ENCODE measurements at regions not wholly inside any gene's neighbourhood (a gene's known extent, or its start where the extent isn't known, plus 50 kb on each side); places are given as distances from the start of the nearest gene placed in this dataset.

DNA sequence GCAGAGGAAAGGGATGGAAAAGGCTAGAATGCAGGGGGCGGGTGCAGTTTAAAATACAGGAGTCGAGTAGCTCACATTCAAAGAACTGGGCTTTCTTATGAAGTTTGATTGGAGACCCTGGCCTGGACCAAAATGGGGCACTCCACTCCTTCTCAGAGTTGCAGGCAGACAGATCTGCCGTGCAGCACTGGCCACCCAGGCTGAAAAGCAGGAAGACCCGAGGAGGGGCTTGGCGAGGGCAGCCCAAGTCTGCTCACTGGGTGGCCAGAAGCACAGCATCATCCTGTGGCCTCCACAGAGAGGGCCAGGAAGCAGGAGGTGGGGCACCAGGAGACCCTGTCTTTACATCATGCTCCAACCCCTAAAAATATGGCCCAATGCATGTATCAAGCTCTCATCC is 109.1 kb upstream of the BCL2L14 start:
- DNase-seq (ENCODE audit: insufficient read length, low spot score) (no peak), FAIRE-seq (no peak)
- TF ChIP-seq POLR2AphosphoS5 (IDR thresholded peaks at IDR 0.05; ENCODE audit: low read depth, low read length) (no peak), PAX5 (IDR thresholded peaks at IDR 0.05; ENCODE audit: insufficient read depth, low read length, severe bottlenecking) (no peak), POU2F2 (IDR thresholded peaks at IDR 0.05; ENCODE audit: low read depth, low read length) (no peak), TAF1 (IDR thresholded peaks at IDR 0.05; ENCODE audit: low read depth, low read length) (no peak), SPI1 (IDR thresholded peaks at IDR 0.05; ENCODE audit: low read depth, low read length) (no peak), POLR2A (IDR thresholded peaks at IDR 0.05; ENCODE audit: low read depth, low read length) (no peak)

- TF ChIP-seq POLR2A (IDR thresholded peaks at IDR 0.05; ENCODE audit: low read depth, low read length) (no peak), SPI1 (IDR thresholded peaks at IDR 0.05; ENCODE audit: low read depth, low read length) (0 out of 2 replicates have a peak, but pooled peaks have one; percentile 19), POLR2AphosphoS5 (IDR thresholded peaks at IDR 0.05; ENCODE audit: low read depth, low read length) (no peak), PAX5 (IDR thresholded peaks at IDR 0.05; ENCODE audit: insufficient read depth, low read length, severe bottlenecking) (no peak), POU2F2 (IDR thresholded peaks at IDR 0.05; ENCODE audit: low read depth, low read length) (no peak), TAF1 (IDR thresholded peaks at IDR 0.05; ENCODE audit: low read depth, low read length) (no peak)
- FAIRE-seq: no peak
- DNase-seq (ENCODE audit: insufficient read length, low spot score): no peak
Measured at GRCh38 chr12:11962860-11963259, 107.9 kb upstream of the BCL2L14 start.

DNA sequence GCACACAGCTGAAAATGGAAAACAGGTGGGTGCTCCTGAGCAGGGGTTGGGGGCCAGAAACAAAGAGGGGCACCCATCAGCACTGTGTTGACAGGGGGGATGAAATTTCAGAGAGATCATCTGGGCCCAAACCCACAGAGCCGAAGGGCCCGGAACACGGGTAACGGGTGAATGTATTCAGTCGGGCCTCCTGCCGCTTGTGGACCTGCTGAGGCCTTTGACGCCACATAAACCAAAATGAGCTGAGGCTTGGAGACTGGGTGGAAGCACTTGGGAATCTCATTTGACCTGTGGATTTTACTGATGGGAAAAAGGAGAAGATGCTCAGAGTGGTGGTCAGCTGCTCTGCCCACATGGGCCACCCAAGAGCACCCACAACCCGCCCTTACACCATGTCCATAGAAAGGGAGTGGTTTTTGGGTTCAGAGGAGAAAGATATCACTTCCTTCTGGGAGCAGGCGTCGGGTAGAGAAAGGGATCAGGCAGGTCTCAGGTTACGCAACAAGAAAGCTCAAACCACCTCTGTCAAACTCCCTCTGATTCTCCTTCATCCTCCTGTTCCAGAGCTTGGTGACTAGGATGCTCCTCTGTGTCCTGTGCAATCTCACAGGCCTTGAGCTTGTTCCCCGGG is 106.8 kb upstream of the BCL2L14 start:
- FAIRE-seq (no peak), DNase-seq (ENCODE audit: insufficient read length, low spot score) (no peak)
- no peak for TF ChIP-seq POLR2AphosphoS5 (IDR thresholded peaks at IDR 0.05; ENCODE audit: low read depth, low read length)
- no peak for TF ChIP-seq TAF1 (IDR thresholded peaks at IDR 0.05; ENCODE audit: low read depth, low read length)
- no peak for TF ChIP-seq POLR2A (IDR thresholded peaks at IDR 0.05; ENCODE audit: low read depth, low read length)

DNA sequence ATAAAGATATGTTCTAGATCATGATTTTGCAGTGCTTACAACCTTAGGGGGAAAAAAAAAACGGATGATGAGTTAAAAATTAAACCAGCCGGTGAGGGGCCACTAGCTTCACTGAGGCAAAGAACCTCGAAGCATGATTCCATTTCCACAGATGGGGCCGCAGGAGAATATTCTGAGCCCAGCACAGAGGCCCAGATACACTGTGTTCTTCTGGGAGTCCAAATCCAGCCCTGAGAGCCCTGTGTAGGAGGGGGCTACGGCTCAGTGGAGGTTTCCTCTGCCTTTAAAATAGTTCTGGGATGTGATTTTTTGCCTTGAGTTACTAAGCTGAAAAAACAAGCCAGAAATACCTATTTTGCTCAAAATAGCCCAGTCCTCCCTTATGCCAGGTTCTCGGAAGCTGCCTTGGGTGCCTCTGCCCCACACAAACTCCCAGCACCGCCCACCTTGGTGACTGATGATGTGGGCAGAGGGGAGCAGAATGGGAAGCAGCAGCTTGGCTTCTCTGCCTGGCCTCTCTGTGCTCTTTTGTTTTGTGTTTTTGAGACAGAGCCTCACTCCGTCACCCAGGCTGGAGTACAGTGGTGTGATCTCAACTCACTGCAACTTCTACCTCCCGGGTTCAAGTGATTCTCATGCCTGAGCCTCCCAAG is 105.4 kb upstream of the BCL2L14 start:
- DNase-seq (ENCODE audit: insufficient read length, low spot score): no peak
- no peak for FAIRE-seq
- TF ChIP-seq POLR2AphosphoS5 (IDR thresholded peaks at IDR 0.05; ENCODE audit: low read depth, low read length): no peak
- TF ChIP-seq POLR2A (IDR thresholded peaks at IDR 0.05; ENCODE audit: low read depth, low read length): no peak
- no peak for TF ChIP-seq SPI1 (IDR thresholded peaks at IDR 0.05; ENCODE audit: low read depth, low read length)
- TF ChIP-seq PAX5 (IDR thresholded peaks at IDR 0.05; ENCODE audit: insufficient read depth, low read length, severe bottlenecking): no peak
- TF ChIP-seq TAF1 (IDR thresholded peaks at IDR 0.05; ENCODE audit: low read depth, low read length): no peak
- no peak for TF ChIP-seq POU2F2 (IDR thresholded peaks at IDR 0.05; ENCODE audit: low read depth, low read length)

DNA sequence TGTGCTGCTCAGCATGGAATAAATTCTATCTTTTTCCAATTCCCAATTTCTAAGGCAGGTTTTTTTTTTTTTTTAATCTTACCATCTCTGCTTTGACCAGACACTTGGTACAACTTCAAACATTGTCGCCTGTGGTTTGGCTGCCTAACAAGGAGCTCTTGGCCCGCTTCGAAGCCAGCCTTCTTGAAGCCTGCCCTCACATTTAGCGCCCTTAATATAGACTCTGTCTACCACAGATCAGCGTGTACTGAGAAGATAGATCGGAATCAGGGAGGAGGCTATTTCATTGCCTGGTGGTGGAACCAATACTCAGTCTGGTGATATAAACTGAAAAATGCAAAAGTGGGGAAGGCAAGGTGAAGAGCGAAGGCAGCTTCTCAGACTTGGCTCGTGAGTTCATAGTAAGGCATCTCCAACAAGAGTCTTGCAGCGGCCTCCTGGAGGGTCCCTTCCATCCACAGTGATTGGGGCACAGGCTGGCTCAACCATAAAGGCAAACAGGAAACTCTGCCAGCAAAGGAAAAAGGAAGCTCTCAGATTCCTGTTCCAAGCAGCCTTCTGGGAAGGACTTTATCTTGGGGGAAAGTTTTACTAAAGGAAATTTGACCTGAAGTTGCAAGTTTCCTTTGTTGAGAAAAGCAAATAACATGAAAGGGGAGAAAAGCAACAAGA is 103.2 kb upstream of the BCL2L14 start:
- no peak for FAIRE-seq
- no peak for DNase-seq (ENCODE audit: insufficient read length, low spot score)
- TF ChIP-seq POLR2AphosphoS5 (IDR thresholded peaks at IDR 0.05; ENCODE audit: low read depth, low read length) (no peak), TAF1 (IDR thresholded peaks at IDR 0.05; ENCODE audit: low read depth, low read length) (no peak), PAX5 (IDR thresholded peaks at IDR 0.05; ENCODE audit: insufficient read depth, low read length, severe bottlenecking) (no peak), POU2F2 (IDR thresholded peaks at IDR 0.05; ENCODE audit: low read depth, low read length) (no peak), POLR2A (IDR thresholded peaks at IDR 0.05; ENCODE audit: low read depth, low read length) (no peak)

DNA sequence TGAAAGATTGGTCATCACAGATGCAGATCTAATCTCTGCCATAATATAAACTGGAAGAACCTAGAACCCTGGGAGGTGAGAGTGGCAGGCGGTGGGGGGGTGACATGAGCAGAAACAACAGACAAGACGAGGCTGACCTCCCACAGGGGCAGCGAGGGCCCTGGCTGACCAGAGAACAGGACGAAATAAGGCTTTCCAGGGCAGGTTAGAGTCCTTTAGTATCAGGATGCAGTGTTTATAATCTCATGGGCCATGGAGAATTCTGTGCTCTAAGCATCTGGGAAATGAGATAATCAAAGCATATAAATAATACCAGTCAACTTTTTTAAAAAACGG is 102.7 kb upstream of the BCL2L14 start:
- DNase-seq (ENCODE audit: insufficient read length, low spot score) (no peak), FAIRE-seq (no peak)
- TF ChIP-seq PAX5 (IDR thresholded peaks at IDR 0.05; ENCODE audit: insufficient read depth, low read length, severe bottlenecking) (no peak), SPI1 (IDR thresholded peaks at IDR 0.05; ENCODE audit: low read depth, low read length) (no peak), POLR2A (IDR thresholded peaks at IDR 0.05; ENCODE audit: low read depth, low read length) (no peak), TAF1 (IDR thresholded peaks at IDR 0.05; ENCODE audit: low read depth, low read length) (no peak), POU2F2 (IDR thresholded peaks at IDR 0.05; ENCODE audit: low read depth, low read length) (no peak), POLR2AphosphoS5 (IDR thresholded peaks at IDR 0.05; ENCODE audit: low read depth, low read length) (no peak)

- no peak for DNase-seq (ENCODE audit: insufficient read length, low spot score)
- no peak for TF ChIP-seq PAX5 (IDR thresholded peaks at IDR 0.05; ENCODE audit: insufficient read depth, low read length, severe bottlenecking)
- TF ChIP-seq SPI1 (IDR thresholded peaks at IDR 0.05; ENCODE audit: low read depth, low read length): no peak
- TF ChIP-seq POU2F2 (IDR thresholded peaks at IDR 0.05; ENCODE audit: low read depth, low read length): no peak
- TF ChIP-seq POLR2A (IDR thresholded peaks at IDR 0.05; ENCODE audit: low read depth, low read length): no peak
- TF ChIP-seq POLR2AphosphoS5 (IDR thresholded peaks at IDR 0.05; ENCODE audit: low read depth, low read length): no peak
- TF ChIP-seq TAF1 (IDR thresholded peaks at IDR 0.05; ENCODE audit: low read depth, low read length): no peak
- FAIRE-seq: peak; percentile 66
Measured at GRCh38 chr12:11968516-11968915, 102.2 kb upstream of the BCL2L14 start.

DNA sequence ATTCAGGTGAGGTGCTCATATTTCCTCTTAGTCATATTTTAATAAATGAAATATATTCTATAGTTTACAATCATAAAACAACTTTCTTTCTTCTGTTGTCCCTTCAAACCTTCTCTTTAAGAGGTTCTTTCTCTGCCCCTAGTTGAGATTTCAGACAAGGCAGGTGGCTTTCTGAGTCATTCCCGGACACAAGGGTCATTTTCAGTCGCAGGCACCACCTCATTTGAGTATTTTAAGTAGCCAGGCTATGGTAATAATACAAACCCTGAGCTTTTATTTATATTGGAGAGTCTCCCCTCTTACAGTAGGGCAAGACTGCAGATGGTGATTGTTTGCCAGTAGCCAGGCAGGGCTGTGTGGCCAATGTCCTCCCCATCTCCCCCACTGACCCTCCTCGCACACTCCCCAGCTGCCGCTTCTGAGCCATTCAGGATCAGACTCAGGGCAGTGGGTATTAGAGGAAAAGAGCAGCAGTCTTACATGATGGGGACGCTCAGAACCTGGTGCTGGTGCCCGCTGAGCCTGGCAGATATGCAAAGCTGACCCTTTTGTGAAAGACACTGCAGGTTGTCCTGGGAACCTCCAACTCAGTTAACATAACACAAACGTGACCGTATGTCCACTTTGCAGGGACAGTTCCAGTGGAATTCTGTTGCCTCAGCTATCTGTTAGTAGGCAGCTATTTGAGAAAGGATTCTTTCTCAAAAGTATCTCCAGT is 101.1 kb upstream of the BCL2L14 start:
- TF ChIP-seq PAX5 (IDR thresholded peaks at IDR 0.05; ENCODE audit: insufficient read depth, low read length, severe bottlenecking): no peak
- TF ChIP-seq SPI1 (IDR thresholded peaks at IDR 0.05; ENCODE audit: low read depth, low read length): no peak
- no peak for TF ChIP-seq POU2F2 (IDR thresholded peaks at IDR 0.05; ENCODE audit: low read depth, low read length)
- TF ChIP-seq POLR2AphosphoS5 (IDR thresholded peaks at IDR 0.05; ENCODE audit: low read depth, low read length): no peak
- TF ChIP-seq TAF1 (IDR thresholded peaks at IDR 0.05; ENCODE audit: low read depth, low read length): no peak
- no peak for TF ChIP-seq POLR2A (IDR thresholded peaks at IDR 0.05; ENCODE audit: low read depth, low read length)
- DNase-seq (ENCODE audit: insufficient read length, low spot score) (peak; percentile 30), FAIRE-seq (peak; percentile 78)

DNA sequence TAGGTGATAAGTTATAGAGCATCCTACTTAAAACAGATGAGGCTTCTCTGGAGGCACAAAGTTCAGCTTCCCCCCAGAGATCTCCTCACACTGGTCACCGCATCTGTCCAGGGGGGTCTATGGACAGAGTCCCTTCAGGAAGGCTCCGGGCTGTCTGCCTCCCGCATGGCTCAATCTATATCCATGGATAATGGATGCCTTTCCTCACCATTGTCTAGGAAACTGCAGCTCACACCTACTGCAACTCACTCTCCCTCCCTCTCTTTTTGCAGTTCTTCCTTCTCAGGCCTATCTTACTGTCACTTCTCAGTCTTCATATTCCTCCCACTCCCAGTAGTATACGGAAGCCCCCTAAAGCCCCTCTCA is 100.6 kb upstream of the BCL2L14 start:
- DNase-seq (ENCODE audit: insufficient read length, low spot score): no peak
- FAIRE-seq: no peak
- TF ChIP-seq PAX5 (IDR thresholded peaks at IDR 0.05; ENCODE audit: insufficient read depth, low read length, severe bottlenecking): no peak
- TF ChIP-seq POLR2A (IDR thresholded peaks at IDR 0.05; ENCODE audit: low read depth, low read length): no peak
- TF ChIP-seq POLR2AphosphoS5 (IDR thresholded peaks at IDR 0.05; ENCODE audit: low read depth, low read length): no peak
- TF ChIP-seq POU2F2 (IDR thresholded peaks at IDR 0.05; ENCODE audit: low read depth, low read length): no peak
- TF ChIP-seq TAF1 (IDR thresholded peaks at IDR 0.05; ENCODE audit: low read depth, low read length): no peak
- TF ChIP-seq SPI1 (IDR thresholded peaks at IDR 0.05; ENCODE audit: low read depth, low read length): no peak

All from GM12891 (cell line).